ENCODE measurements at regions not wholly inside any gene's neighbourhood (a gene's known extent, or its start where the extent isn't known, plus 50 kb on each side); places are given as distances from the start of the nearest gene placed in this dataset.

DNA sequence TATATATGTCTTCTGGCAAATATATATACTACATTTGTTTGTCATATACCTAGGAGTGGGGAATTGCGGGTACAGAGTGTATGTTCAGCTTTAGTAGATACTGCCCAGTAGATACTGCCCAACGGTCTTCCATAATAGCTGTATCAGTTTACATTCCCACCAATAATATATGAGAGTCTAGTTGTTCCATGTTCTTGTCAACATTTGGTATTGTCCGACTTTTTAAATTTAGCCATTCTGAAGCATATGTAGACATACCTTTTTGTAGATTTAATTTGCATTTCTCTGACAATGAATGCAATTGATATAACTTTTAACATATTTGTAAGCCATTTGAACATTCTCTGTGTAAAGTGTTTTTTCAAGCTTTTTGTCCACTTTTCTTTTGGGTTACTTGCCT, 99.0 kb upstream of the HIVEP3 start:
- no peak for TF ChIP-seq CTCF (IDR thresholded peaks at IDR 0.05)
- H3K4me1 ChIP-seq (ENCODE audit: control insufficient read depth in 1 of 2, low read depth in 2 of 2), result no peaks in the 10 kb centered on the region
- H3K9me3 ChIP-seq, result peaks cover 3% of the 10 kb centered on the region

GRCh38 chr1:42017259-42017658, 98.5 kb upstream of the HIVEP3 start:
- TF ChIP-seq CTCF (IDR thresholded peaks at IDR 0.05), result no peak
- ATAC-seq (ENCODE audit: insufficient number of reproducible peaks, low FRiP score, low read depth) (no peak), DNase-seq (ENCODE audit: low spot score) (no peak)
- H3K27ac ChIP-seq, result no peak overlapping the region
- H3K9me3 ChIP-seq, result peaks cover 3% of the 10 kb centered on the region
- H3K36me3 ChIP-seq, result no peaks in the 10 kb centered on the region
- H3K4me1 ChIP-seq (ENCODE audit: control insufficient read depth in 1 of 2, low read depth in 2 of 2), result no peaks in the 10 kb centered on the region
- H3K27me3 ChIP-seq (replicated peaks; ENCODE audit: insufficient read depth), result no peaks in the 10 kb centered on the region
- H3K4me3 ChIP-seq, result no peak overlapping the region

More for the DNA sequence above, 99.0 kb upstream of the HIVEP3 start:
- Histone ChIP-seq H3K36me3 (no peaks in the 10 kb centered on the region), H3K27me3 (replicated peaks; ENCODE audit: insufficient read depth) (no peaks in the 10 kb centered on the region), H3K4me3 (no peak overlapping the region), H3K27ac (no peak overlapping the region)
- DNase-seq (ENCODE audit: low spot score) (no peak), ATAC-seq (ENCODE audit: insufficient number of reproducible peaks, low FRiP score, low read depth) (no peak)

- no peak overlapping the region for H3K4me3 ChIP-seq
- TF ChIP-seq CTCF (IDR thresholded peaks at IDR 0.05), result no peak
- no peaks in the 10 kb centered on the region for H3K27me3 ChIP-seq (replicated peaks; ENCODE audit: insufficient read depth)
- no peaks in the 10 kb centered on the region for H3K4me1 ChIP-seq (ENCODE audit: control insufficient read depth in 1 of 2, low read depth in 2 of 2)
- peaks cover 3% of the 10 kb centered on the region for H3K9me3 ChIP-seq
- H3K36me3 ChIP-seq, result no peaks in the 10 kb centered on the region
- no peak for DNase-seq (ENCODE audit: low spot score)
- no peak overlapping the region for H3K27ac ChIP-seq
- ATAC-seq (ENCODE audit: insufficient number of reproducible peaks, low FRiP score, low read depth), result no peak
Measured at GRCh38 chr1:42014823-42015222, 96.1 kb upstream of the HIVEP3 start.

DNA sequence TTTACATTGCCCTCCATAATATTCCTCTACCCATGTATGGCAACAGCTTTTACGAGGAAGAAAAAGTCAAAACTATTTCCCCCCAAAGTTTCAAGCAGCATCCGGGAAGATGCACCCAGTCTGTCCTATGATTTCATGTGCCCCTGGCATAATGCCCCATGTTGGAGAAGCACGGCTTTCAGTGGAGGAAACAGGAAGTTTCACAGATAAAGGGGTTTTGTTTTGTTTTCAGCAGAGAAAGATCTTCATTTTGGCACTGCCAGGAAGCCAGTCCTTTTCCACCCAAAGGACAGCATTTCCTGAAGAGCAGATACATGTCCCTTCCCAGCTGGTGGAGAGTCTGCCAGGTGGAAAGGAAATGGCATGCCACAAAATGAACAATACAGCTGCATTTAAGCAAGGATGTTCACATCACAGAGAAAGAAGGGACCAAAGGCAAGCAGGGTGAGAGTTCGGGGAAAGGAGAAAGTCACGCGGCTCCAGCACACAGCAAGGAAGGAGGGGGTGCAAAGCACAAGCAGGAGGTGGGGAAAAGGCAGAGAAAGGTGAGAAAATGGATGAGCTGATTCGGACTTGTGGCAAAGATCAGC, 95.3 kb upstream of the HIVEP3 start:
- ATAC-seq (ENCODE audit: insufficient number of reproducible peaks, low FRiP score, low read depth), result no peak
- no peak overlapping the region for H3K4me3 ChIP-seq
- H3K4me1 ChIP-seq (ENCODE audit: control insufficient read depth in 1 of 2, low read depth in 2 of 2), result no peaks in the 10 kb centered on the region

DNA sequence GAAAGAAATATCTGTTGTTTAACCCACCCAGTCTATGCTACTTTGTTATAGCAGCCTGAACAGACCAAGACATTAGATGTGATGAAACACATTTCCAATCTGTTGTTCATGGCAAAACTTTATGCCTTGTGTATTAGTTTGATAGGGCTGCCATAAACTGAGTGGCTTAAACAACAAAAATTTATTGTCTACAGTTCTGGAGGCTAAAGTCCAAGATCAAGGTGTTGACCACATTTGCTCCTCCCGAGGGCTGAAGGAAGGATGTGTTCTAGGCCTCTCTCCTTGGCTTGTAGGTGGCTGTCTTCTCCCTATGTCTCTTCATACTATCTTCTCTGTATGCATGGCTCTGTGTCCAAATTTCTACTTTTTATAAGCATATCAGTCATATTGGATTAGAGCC, 94.1 kb upstream of the HIVEP3 start:
- TF ChIP-seq CTCF (IDR thresholded peaks at IDR 0.05), result no peak
- DNase-seq (ENCODE audit: low spot score), result no peak
- no peak overlapping the region for H3K27ac ChIP-seq
- no peak overlapping the region for H3K4me3 ChIP-seq
- no peaks in the 10 kb centered on the region for H3K9me3 ChIP-seq
- H3K27me3 ChIP-seq (replicated peaks; ENCODE audit: insufficient read depth), result no peaks in the 10 kb centered on the region
- no peaks in the 10 kb centered on the region for H3K36me3 ChIP-seq
- no peak for ATAC-seq (ENCODE audit: insufficient number of reproducible peaks, low FRiP score, low read depth)
- H3K4me1 ChIP-seq (ENCODE audit: control insufficient read depth in 1 of 2, low read depth in 2 of 2), result no peaks in the 10 kb centered on the region

More for the DNA sequence above, 95.3 kb upstream of the HIVEP3 start:
- peaks cover 2% of the 10 kb centered on the region for H3K9me3 ChIP-seq
- no peak for TF ChIP-seq CTCF (IDR thresholded peaks at IDR 0.05)
- DNase-seq (ENCODE audit: low spot score), result no peak
- no peak overlapping the region for H3K27ac ChIP-seq
- H3K27me3 ChIP-seq (replicated peaks; ENCODE audit: insufficient read depth), result no peaks in the 10 kb centered on the region
- H3K36me3 ChIP-seq, result no peaks in the 10 kb centered on the region
